ENCODE measurements at regions not wholly inside any gene's neighbourhood (a gene's known extent, or its start where the extent isn't known, plus 50 kb on each side); places are given as distances from the start of the nearest gene placed in this dataset.

DNA sequence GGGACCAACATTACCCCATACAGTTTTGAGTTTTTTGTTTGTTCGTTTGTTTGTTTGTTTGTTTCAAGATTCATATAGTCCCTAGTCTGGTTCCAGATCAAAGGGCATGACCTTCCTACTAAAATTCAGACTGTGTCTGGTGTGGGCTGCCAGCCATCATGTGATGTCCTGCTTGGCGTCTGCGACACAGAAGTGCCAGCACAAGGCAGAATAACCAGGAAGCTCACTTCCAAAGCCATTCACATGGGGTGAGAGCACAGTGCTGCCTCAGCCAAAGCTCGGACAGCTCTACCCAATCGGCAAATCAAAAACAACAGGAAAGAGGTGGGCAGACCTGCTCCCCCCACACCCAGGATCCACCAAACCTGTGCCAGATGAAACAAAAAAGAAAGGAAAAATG lies 142.6 kb upstream of the THBS1 start:
- FAIRE-seq = no peak

DNA sequence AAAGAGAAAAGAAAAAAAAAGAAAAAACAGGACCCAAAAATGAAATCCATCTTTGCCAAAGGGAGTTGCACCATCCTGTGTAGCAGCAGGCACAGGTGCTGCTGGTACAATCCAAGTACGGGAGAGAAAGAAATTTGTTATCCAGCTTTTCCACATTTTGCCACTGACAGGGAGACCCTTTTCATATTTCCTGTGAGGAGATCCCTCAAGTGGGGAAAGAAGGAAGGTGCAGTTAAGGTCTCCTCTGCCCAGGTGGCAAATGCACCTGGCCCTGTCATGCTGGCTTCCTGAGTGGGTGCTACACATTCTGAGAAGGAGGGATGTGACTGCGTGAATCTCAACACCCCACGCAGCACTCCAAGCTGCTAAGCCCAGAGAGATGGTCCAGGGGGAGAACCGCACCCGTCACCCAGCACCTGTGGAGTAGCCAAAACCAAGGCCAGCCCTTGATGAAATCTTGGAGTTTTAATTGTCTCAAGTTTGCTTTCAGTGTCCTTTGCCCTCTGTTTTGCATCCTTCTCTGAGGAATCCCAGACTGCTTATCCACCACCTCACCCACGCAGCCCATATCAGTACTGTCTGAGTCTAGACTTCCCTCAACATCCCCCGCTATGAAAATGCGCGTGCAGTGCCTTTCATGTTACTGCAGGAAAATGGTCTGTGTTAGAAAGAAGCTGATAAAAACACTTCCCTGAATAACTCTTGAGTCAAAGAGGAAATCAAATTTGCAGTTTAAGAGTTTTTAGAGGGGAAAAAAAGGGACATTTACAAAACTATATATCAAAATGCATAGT lies 141.9 kb upstream of the THBS1 start:
- FAIRE-seq = no peak

- FAIRE-seq = no peak
Observed at GRCh38 chr15:39442898-39443297, 138.0 kb upstream of the THBS1 start.

GRCh38 chr15:39443659-39444219 lies 137.1 kb upstream of the THBS1 start:
- FAIRE-seq = no peak

DNA sequence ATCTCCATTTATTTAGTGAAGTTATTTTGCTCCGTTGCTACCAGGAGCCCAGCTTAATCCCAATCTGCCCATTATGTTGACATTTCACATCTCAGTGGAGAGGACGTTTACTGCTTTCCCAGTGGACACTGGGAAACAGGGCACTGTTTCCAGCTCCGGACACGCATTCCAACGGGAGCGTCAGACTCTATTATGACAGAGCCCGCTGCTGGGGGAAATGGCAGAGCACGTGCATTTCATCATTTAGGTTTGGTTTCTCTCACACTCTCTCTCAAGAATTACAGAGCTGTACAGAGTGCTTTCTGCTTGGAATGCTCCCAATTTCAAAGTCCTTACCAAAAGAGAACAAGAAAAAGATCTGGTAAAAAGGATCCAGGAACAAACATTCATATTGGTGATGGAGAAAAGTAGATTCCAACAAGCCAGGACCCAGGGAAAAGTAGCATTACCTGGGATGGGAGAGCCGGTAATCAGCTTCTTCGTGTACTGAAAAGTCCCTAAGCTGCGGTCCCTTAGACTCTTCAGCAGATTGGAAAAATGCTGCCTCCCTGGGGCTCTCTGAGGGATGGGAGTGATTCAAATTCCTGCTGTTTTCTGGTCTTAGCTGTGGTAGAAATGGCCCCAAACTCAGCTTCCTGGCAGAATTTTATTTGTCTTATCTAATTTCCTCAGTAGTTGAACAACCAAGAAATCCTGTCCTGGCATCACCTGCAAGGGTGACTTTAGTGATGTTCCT lies 136.0 kb upstream of the THBS1 start:
- no peak for FAIRE-seq

GRCh38 chr15:39445931-39446330 lies 134.9 kb upstream of the THBS1 start:
- FAIRE-seq = no peak

- FAIRE-seq = no peak
Observed at GRCh38 chr15:39447346-39447745, 133.5 kb upstream of the THBS1 start.

- FAIRE-seq = no peak
Observed at GRCh38 chr15:39447881-39448280, 133.0 kb upstream of the THBS1 start.

DNA sequence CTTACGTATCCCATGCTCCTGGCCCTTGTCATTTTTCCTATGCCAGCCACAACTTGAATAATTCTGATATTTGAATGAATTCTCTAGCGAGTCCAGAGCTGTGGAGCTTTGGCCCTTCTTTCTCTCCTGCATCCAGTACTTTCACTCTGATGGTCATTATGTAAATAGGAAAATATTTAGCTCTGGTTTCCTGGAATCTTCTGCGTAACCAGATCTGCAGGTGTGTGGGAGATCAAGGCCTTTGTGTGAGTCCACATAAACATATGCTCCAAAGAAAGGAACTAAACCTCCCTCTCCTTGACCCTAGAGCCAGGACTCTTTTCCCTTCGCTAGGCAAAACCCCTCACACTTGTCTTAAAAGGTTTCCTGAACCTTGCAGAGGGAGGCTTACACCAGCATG lies 132.5 kb upstream of the THBS1 start:
- no peak for FAIRE-seq

- FAIRE-seq = no peak
Observed at GRCh38 chr15:39451121-39451688, 129.7 kb upstream of the THBS1 start.

DNA sequence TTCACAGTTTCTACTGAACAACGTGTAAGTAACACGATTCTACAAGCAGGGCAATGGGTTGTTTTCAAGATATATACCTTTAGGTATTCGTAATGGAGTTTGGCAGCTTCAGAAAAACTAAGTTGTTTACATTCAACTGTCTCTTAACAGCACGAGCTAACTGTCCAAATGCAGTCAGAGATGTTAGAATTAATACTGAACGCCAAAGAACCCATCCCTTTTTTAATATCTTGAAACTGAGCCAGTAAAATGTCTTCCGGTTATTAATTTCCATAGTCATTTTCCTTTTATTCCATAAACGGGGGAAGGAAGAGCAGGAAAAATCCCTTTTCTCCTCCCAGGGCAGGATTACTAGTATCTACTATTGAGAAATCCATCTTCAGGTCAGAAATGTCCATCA lies 129.0 kb upstream of the THBS1 start:
- no peak for FAIRE-seq

- no peak for FAIRE-seq
Observed at GRCh38 chr15:39453620-39454019, 127.3 kb upstream of the THBS1 start.

DNA sequence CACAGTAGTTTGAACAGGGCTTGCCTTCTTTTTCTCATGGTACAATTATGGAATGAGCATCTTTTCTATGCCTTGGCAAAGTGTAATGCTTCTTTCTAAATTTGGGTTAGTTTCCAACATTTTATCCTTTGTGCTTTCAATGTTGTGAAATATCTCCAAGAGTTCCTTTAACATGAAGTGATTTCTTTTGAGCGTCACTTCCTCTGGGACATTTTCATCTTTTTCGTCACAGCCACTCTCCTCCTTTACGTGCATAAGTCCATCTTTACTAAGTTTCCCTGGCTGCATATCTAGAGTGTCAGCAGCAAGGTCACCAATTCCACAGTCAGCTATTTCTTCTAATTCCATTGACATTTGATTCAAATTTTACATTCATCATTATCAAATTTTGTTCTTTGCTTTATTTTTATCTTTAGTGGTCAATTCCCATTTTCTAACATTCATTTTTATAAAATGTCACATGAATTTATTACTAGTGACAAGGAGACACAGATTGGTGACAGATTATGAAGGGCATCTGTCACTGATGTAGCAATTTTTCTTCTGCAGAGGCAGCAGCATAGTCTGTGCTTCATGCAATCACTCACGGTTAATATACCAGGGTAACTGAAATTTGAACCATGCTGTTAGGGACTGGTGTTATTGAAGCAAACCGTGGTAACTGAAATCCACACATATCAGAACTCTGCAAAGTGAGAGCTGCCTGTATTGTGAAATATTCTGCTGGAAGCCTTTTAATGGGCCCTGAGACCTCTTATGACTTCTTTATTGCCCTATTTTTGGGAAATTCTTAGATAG lies 126.5 kb upstream of the THBS1 start:
- FAIRE-seq = no peak

DNA sequence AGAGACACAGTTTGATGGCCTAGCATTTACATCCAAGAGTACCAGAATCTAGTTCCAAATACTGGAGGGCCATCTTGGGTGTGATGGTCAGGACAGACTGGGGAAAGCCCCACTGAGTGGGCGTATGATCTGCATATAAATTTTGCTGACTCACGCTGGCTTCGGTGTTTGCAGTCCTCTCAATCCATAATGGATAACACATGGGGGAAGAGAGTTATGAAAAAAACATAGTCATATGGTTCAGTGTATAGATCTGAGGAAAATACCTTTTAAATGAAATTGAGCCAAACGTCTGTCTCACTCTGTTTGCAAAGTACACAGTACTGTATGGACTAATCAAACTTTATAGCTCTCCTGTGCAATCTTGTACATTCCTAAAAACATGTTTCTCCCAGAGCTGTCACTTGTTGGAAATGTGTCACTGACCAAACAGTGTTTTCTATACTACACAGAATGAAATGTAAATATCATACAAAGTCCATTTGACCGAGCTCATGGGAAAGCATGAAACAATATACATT lies 125.3 kb upstream of the THBS1 start:
- no peak for FAIRE-seq

DNA sequence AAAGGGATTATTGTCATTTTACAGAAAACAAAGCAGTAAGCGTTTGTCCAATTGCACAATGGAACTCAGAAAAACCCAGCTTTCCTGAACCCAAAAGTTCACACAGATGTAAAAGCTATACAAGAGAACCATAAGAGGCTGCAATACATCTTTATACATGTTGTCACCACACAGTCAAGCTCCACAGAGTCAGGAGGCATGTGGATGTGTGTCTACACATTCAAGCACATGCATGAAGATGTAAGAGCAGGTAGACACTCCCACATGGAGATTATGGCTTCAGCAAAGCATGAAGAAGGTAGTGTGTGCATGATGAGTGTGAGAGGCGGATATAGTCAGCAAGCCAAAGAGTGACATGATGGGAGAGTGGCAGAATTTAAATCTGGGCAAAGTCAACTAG lies 124.7 kb upstream of the THBS1 start:
- FAIRE-seq = no peak

DNA sequence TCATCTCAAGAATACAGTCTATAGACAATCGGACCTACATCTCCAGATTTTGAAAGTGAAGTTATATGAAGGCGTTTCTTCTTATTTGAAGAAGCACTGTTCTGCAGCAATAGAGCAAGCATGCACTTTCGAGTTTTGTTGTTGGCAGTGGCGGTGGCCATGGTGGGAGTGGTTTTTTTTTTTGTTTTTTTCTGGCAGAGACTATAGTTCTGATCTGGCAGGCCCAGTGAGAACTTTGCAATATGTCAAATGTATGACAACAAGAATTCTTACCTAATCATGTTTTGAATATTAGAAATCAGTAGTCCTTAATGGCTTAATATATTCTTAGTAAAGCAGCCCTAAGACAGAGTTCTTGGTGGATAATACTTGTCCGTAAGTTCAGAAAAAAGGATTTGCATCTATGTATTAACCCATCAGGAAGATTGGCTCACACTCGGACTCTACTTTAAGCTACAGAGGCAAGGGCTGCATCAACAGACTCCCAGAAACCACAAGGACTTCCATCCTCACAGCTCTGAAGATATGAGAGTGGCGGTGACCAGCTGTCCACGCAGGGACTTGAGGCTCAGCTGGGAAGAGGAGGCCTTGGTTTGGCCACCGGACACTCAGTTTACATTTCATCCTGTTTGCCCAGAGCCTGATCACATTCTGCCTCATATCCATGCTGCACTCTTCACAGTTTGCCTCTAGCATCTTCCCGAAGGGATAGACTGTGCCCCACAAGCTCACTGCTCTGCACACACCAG lies 124.1 kb upstream of the THBS1 start:
- FAIRE-seq = no peak

- no peak for FAIRE-seq
Observed at GRCh38 chr15:39458131-39458530, 122.7 kb upstream of the THBS1 start.

DNA sequence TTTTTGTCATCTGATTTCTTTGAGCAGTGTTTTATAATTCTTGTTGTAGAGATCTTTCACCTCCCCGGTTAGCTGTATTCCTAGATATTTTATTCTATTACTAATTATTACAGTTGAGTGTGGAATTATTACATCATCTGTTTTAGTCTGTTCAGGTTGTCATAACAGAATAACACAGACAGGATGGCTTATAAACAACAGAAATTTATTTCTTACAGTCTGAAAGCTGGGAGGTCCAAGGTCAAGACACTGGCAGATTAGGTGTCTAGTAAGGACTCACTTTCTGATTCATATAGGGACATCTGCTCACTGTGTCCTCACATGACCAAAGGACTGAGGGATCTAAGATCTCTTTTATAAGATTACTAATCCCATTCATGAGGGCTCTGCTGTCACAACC lies 121.3 kb upstream of the THBS1 start:
- no peak for FAIRE-seq

DNA sequence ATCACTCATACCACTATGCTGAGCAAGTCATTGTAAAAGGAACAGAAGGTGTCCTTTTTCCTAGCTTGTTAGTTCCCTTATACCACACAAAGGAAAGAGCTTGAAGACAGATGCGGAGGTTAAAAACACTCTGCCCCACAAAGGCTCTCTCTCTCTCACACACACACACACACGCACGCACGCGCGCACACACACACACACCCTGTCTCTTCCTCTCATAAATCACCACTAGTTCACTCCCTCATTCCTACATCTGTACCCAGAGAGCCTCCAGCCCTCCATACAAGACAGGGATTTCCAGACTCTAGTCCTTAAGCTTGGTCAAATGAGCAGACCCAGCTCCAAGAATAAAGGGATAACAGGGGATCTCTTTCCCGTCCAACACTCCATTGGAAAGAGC lies 120.1 kb upstream of the THBS1 start:
- FAIRE-seq = no peak

DNA sequence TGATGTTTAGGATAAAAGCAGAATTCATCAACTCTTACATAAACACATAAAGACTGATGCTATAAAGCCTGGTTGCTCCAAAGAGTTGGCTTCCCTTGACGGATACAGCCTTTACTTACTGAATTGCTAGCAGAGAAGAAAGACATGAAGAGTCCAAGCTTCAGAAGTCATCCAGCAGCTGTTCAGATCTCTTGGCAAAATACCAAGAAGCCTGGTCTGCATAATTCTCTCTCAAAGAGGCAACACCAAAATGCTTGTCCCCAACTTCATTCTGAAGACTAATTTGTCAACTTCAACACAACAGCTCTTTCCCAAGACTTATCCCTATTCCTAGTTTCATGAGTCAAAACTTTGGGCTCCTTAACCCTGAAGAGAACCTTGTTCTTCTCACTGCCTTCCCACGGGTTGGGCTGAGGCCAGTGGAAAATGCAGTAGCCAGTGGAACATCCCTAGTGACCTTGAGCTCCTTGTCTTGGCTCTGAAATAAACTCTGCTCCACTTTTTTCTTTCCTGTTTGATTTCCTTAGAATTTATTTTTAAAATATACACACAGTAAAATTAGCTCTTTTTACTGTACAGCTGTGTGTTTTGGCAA lies 119.2 kb upstream of the THBS1 start:
- no peak for FAIRE-seq

- FAIRE-seq = no peak
Observed at GRCh38 chr15:39462691-39463090, 118.2 kb upstream of the THBS1 start.
